CD4-positive, alpha-beta T cell (primary cell): ENCODE measurements at regions not wholly inside any gene's neighbourhood (a gene's known extent, or its start where the extent isn't known, plus 50 kb on each side); places are given as distances from the start of the nearest gene placed in this dataset.
"Not testable (repeated sequence)": the region's sequence is repeated elsewhere in the genome, so short reads cannot be mapped to it uniquely, and the experiment has no call there.

ENCODE experiments used
- ATAC-seq: fragments of 200-7000 bp; cut with Tn5 transposase; one replicate; pipeline ENCODE4 v1.10.0; 2022; ENCODE audit warnings: mild to moderate bottlenecking; ENCODE audit not compliant: poor library complexity
- CTCF ChIA-PET: fragments of 350-600 bp; sonication (Branson Sonifier 250); formaldehyde crosslinking; loops from one replicate; lab custom pipeline; 2021; ENCODE audit warnings: antibody characterized with exemption, inconsistent platforms; lab: Charles Lee
- POLR2A ChIA-PET: fragments of 350-600 bp; sonication (Branson Sonifier 250); formaldehyde crosslinking; loops from one replicate; lab custom pipeline; 2021; ENCODE audit warnings: antibody characterized with exemption, inconsistent platforms; lab: Charles Lee
- DNase-seq, 14 experiments: peaks; one replicate each; pipeline ENCODE4 v3.0.0-alpha.2; 2013 to 2020; ENCODE audit warnings: mixed read lengths in 2 of 14
- H3K27ac ChIP-seq, 2 donors: one replicate each; pipeline versions ENCODE4 v1.5.1 to v1.7.0; 2013; ENCODE audit warnings: low read length in 2 of 2, low read depth in 1 of 2, mild to moderate bottlenecking in 1 of 2
- H3K27me3 ChIP-seq, 2 experiments: 1 replicate in 1 of 2; 2 replicates in 1 of 2; pipeline versions ENCODE4 v1.6.1 to v1.7.0; 2013; ENCODE audit warnings: low read length in 2 of 2, control low read depth in 1 of 2, mild to moderate bottlenecking in 1 of 2, moderate library complexity in 1 of 2; ENCODE audit not compliant: insufficient read depth in 2 of 2, control insufficient read depth in 1 of 2
- H3K36me3 ChIP-seq: one replicate; pipeline ENCODE4 v1.6.1; 2013; ENCODE audit warnings: low read length, control low read depth; ENCODE audit not compliant: insufficient read depth
- H3K4me1 ChIP-seq: one replicate; pipeline ENCODE4 v1.6.1; 2013; ENCODE audit warnings: low read length, control low read depth; ENCODE audit not compliant: insufficient read depth
- H3K4me3 ChIP-seq: one replicate; pipeline ENCODE4 v1.5.1; 2013; ENCODE audit warnings: mild to moderate bottlenecking, low read length, moderate library complexity
- H3K9me3 ChIP-seq, 2 experiments: 1 replicate in 1 of 2; 2 replicates in 1 of 2; pipeline versions ENCODE4 v1.6.1 to v1.7.0; 2013; ENCODE audit warnings: low read length in 2 of 2, mild to moderate bottlenecking in 2 of 2, control low read depth in 1 of 2, moderate library complexity in 1 of 2; ENCODE audit not compliant: control insufficient read depth in 1 of 2, insufficient read depth in 1 of 2
- H3K27ac Mint-ChIP-seq: one replicate; pipeline ENCODE4 v1.8.0; 2020; ENCODE audit warnings: mixed read lengths
- H3K27me3 Mint-ChIP-seq: one replicate; pipeline ENCODE4 v1.8.0; 2021; ENCODE audit warnings: mixed read lengths
- H3K36me3 Mint-ChIP-seq: one replicate; pipeline ENCODE4 v1.8.0; 2021; ENCODE audit warnings: low read depth, mixed read lengths
- H3K4me1 Mint-ChIP-seq: one replicate; pipeline ENCODE4 v1.8.0; 2021; ENCODE audit warnings: low read depth, mixed read lengths
- H3K4me3 Mint-ChIP-seq: one replicate; pipeline ENCODE4 v1.8.0; 2020; ENCODE audit warnings: mild to moderate bottlenecking, mixed read lengths
- H3K9me3 Mint-ChIP-seq: one replicate; pipeline ENCODE4 v1.8.0; 2020; ENCODE audit warnings: mixed read lengths
- intact Hi-C, 2 experiments: fragments of 100-400 bp; cut with DNase I in 1 of 2; cut with micrococcal nuclease in 1 of 2; formaldehyde crosslinking; loops; one replicate each; pipeline versions ENCODE4 v1.15.1 to v1.9.0; 2023 to 2025; cut with DNase I, micrococcal nuclease

DNA sequence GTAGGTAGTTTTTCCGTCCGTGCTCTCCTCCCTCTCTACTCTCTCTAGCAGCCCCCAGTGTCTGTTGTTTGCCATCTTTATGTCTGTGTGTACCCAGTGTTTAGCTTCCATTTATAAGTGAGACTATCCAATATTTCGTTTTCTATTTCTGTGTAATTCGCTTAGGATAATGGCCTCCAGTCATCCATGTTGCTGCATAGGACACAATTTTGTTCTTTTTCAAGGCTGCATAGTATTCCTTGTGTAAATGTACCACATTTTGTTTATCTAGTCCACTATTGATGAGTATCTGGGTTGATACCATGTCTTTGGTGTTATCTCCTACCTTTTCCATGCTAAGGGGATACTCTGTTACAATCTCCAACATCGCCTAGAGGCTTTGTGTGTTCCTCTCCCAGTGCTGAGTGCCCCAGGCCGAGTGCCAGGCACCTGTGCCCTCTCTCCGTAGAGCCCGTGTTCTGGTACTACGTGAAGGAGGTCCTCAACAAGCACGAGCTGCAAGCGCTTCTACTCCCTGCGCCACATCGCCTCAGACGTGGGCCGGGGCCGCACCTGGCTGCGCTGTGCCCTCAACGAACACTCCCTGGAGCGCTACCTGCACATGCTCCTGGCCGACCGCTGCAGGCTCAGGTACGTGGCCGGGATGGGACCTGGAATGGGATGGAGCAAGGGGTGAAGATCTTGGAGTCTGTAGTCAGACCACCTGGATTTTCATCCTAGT, 51.0 kb downstream of the NPIPB11 start:
- H3K27ac Mint-ChIP-seq, H3K27ac ChIP-seq, H3K4me3 ChIP-seq, POLR2A ChIA-PET, H3K36me3 Mint-ChIP-seq, H3K4me3 Mint-ChIP-seq, H3K27me3 Mint-ChIP-seq, H3K4me1 ChIP-seq, H3K9me3 ChIP-seq, ATAC-seq, H3K27me3 ChIP-seq, CTCF ChIA-PET, H3K4me1 Mint-ChIP-seq, DNase-seq, intact Hi-C loops, H3K9me3 Mint-ChIP-seq, H3K36me3 ChIP-seq: not testable (repeated sequence)

DNA sequence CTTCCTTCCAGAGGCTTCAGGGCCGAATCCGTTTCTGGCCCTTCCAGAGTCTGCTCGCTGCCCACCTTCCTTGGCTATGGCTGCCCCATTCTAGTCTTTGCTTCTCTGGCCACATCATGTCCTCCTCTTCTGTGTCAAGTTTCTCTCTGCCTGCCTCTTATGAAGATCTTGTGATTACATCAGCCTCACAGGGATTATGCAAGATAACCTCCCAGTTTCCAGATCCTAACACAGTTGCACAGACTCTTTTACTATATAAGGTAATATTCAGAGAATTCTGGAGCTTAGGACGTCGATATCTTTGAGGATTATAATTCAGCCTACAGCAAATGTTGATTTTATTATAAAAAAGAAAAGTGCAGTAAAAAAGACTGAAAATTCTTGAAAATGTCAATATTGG, 52.1 kb downstream of the NPIPB11 start:
- DNase-seq, intact Hi-C loops, H3K27ac Mint-ChIP-seq, CTCF ChIA-PET, H3K36me3 ChIP-seq, ATAC-seq, H3K9me3 ChIP-seq, POLR2A ChIA-PET, H3K4me1 Mint-ChIP-seq, H3K4me1 ChIP-seq, H3K27me3 Mint-ChIP-seq, H3K27ac ChIP-seq, H3K9me3 Mint-ChIP-seq, H3K4me3 ChIP-seq, H3K4me3 Mint-ChIP-seq, H3K27me3 ChIP-seq, H3K36me3 Mint-ChIP-seq: not testable (repeated sequence)

DNA sequence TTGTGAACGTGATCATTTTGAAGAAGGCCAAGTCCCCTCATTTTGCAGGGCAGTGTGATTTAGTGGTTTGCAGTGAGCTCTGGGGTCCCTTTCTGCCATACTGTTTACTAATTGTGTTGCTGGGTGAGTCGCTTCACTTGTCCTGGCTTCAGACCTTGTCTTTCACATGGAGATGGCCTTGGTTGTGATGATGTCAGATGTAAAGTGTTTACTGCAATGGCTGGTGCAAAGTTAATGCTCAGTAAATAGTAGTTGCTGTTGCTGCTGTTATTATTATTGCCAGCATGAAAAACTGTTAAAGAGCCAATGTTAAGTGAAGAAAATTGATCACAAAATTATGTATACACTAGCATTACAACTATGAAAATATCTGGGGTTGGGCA, 53.9 kb downstream of the NPIPB11 start:
- H3K27ac ChIP-seq, H3K4me1 Mint-ChIP-seq, H3K36me3 ChIP-seq, H3K27ac Mint-ChIP-seq, H3K9me3 Mint-ChIP-seq, ATAC-seq, POLR2A ChIA-PET, CTCF ChIA-PET, H3K27me3 Mint-ChIP-seq, DNase-seq, H3K9me3 ChIP-seq, intact Hi-C loops, H3K4me3 Mint-ChIP-seq, H3K4me1 ChIP-seq, H3K27me3 ChIP-seq, H3K36me3 Mint-ChIP-seq, H3K4me3 ChIP-seq: not testable (repeated sequence)

DNA sequence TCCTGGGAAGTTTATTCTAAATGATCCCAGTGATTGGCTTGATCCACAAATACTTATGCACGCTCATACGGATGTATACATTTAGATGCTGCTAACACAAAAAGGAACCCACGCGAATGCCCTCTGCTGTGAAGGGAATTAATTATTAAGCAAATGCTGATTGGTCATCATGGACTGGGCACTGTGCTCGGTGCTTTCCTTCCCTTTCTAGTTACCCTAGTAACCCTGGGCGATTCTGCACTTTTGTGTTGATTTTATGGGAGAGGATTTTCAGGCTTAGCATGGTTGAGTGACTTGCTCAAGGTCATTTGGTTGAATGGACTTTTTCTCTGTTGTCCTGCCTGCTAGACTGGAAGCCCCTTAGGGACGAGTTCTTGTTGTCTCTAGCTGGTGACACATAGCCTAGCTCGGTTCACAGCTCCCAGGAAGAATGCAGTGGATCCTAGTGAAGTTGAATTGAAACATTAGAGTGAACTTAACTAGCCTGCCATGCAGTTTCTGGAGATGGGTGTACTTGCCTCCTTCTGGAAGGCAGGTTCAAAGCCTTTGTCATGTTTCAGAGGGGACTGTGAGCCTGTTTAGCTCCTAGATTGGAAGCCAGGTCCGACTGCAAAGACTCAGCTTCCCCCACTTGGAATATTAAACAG, 54.4 kb downstream of the NPIPB11 start:
- H3K4me3 Mint-ChIP-seq, intact Hi-C loops, H3K27me3 ChIP-seq, DNase-seq, H3K9me3 Mint-ChIP-seq, H3K4me1 Mint-ChIP-seq, CTCF ChIA-PET, H3K9me3 ChIP-seq, H3K27ac Mint-ChIP-seq, ATAC-seq, H3K36me3 ChIP-seq, H3K4me1 ChIP-seq, H3K27me3 Mint-ChIP-seq, H3K36me3 Mint-ChIP-seq, POLR2A ChIA-PET, H3K27ac ChIP-seq, H3K4me3 ChIP-seq: not testable (repeated sequence)

DNA sequence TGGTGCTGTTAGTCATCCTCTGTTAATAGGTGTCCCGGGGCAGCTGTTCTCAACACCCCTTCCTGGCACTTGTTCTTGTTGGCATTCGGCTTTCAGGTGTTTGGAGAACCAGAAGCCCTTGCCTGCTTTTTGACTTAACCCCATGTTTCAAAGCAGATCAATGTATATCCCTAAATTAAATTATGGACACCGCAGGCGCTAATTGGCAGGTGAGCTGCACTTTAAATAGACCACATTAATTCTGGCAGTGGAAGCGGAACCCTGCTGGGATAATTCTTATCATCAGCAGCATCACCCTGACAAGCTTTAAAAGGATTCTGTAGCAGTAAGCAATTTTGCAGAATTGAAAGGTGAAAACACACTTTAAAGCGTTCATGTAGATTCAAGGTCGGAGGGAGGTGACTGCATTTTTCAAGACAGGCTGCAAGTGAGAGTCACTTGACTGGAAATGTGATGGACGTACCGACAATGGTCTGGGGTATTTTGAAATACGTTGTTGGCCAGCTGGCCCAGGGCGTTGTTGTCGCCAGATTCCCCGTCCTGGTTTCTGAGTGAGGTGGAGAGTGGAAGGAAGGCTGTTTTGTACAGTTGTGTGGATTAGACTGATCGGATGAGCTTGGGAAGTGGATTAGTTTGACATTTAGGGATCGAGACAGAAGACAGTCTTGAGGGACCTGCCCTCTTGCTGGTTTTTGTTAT, 55.1 kb downstream of the NPIPB11 start:
- POLR2A ChIA-PET, intact Hi-C loops, H3K36me3 Mint-ChIP-seq, H3K27ac Mint-ChIP-seq, H3K27ac ChIP-seq, ATAC-seq, H3K27me3 Mint-ChIP-seq, H3K36me3 ChIP-seq, H3K4me3 ChIP-seq, H3K4me1 ChIP-seq, CTCF ChIA-PET, H3K27me3 ChIP-seq, H3K4me3 Mint-ChIP-seq, H3K9me3 ChIP-seq, H3K4me1 Mint-ChIP-seq, H3K9me3 Mint-ChIP-seq, DNase-seq: not testable (repeated sequence)

DNA sequence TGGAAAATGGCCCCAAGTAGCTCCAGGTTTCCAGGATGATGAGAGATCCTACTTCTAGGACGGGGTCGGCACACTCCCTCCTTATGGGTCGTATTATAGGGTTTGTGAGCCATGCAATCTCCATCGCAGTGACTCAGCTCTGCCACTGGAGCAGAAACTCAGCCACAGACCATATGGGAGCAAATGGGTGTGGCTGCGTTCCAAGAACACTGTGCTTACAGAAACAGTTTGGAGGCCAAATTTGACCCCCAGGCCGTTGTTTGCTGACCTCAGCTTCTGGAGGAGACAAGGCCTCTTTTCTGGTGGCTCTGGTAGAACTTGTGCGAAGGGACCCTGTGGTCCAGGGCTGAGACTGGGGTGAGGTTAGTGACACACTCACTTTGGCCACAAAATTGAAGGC, 56.5 kb downstream of the NPIPB11 start:
- H3K27me3 ChIP-seq, H3K9me3 ChIP-seq, H3K36me3 Mint-ChIP-seq, POLR2A ChIA-PET, DNase-seq, H3K27me3 Mint-ChIP-seq, ATAC-seq, H3K27ac ChIP-seq, H3K9me3 Mint-ChIP-seq, H3K4me1 Mint-ChIP-seq, intact Hi-C loops, H3K4me3 Mint-ChIP-seq, H3K36me3 ChIP-seq, H3K4me1 ChIP-seq, H3K27ac Mint-ChIP-seq, CTCF ChIA-PET, H3K4me3 ChIP-seq: not testable (repeated sequence)

DNA sequence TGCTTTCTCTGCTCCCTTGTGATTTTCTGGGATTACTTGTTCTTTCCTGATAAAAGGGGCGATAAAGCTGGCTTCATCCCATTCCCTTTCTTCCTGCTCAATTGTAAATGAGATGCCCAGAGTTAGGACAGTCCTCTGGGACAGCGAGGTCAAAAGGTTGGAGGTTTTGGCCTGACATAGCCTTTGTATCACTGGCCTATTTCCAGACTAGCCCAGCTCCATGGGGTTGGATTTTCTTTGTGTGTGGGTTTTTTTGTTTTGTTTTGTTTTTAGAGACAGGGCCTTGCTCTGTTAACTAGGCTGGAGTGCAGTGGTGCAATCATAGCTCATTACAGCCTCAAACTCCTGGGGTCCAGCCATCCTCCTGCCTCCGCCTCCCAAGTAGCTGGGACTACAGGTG, 57.8 kb downstream of the NPIPB11 start:
- H3K36me3 Mint-ChIP-seq, intact Hi-C loops, H3K9me3 ChIP-seq, H3K4me1 ChIP-seq, H3K27ac Mint-ChIP-seq, H3K36me3 ChIP-seq, H3K4me1 Mint-ChIP-seq, ATAC-seq, H3K4me3 Mint-ChIP-seq, H3K27me3 Mint-ChIP-seq, H3K9me3 Mint-ChIP-seq, H3K27me3 ChIP-seq, DNase-seq, H3K27ac ChIP-seq, H3K4me3 ChIP-seq, POLR2A ChIA-PET, CTCF ChIA-PET: not testable (repeated sequence)
